H9 (cell line): ENCODE measurements at regions not wholly inside any gene's neighbourhood (a gene's known extent, or its start where the extent isn't known, plus 50 kb on each side); places are given as distances from the start of the nearest gene placed in this dataset.

Source experiments
- DNase-seq: peaks from one replicate; pipeline ENCODE4 v3.0.0-alpha.2; 2017
- H2AFZ ChIP-seq: one replicate; pipeline ENCODE4 v1.6.1; 2013; ENCODE audit warnings: mild to moderate bottlenecking, low read length, control low read depth, moderate library complexity
- H2AK5ac ChIP-seq: 2 replicates; pipeline ENCODE4 v1.6.1; 2013; ENCODE audit warnings: low read length, control low read depth, mixed read lengths; ENCODE audit not compliant: insufficient read length
- H2BK120ac ChIP-seq: one replicate; pipeline ENCODE4 v1.6.1; 2013; ENCODE audit warnings: low read depth, mild to moderate bottlenecking, low read length, control low read depth, inconsistent platforms; ENCODE audit not compliant: poor library complexity, severe bottlenecking
- H2BK12ac ChIP-seq: 2 replicates; pipeline ENCODE4 v1.6.1; 2013; ENCODE audit warnings: low read length, control low read depth, mixed read lengths, low read depth; ENCODE audit not compliant: insufficient read length
- H2BK15ac ChIP-seq: 2 replicates; pipeline ENCODE4 v1.6.1; 2013; ENCODE audit warnings: low read depth, low read length, control low read depth
- H2BK20ac ChIP-seq: one replicate; pipeline ENCODE4 v1.6.1; 2013; ENCODE audit warnings: low read depth, mild to moderate bottlenecking, low read length, control low read depth, inconsistent platforms; ENCODE audit not compliant: poor library complexity, severe bottlenecking
- H2BK5ac ChIP-seq: 2 replicates; pipeline ENCODE4 v1.6.1; 2013; ENCODE audit warnings: low read length, control low read depth, mixed read lengths; ENCODE audit not compliant: insufficient read length
- H3K14ac ChIP-seq: 2 replicates; pipeline ENCODE4 v1.6.1; 2013; ENCODE audit warnings: low read length, control low read depth; ENCODE audit not compliant: insufficient read depth
- H3K18ac ChIP-seq: 2 replicates; pipeline ENCODE4 v1.6.1; 2013; ENCODE audit warnings: low read depth, mild to moderate bottlenecking, mixed read lengths, low read length, control low read depth; ENCODE audit not compliant: insufficient read length
- H3K23ac ChIP-seq: 2 replicates; pipeline ENCODE4 v1.6.1; 2013; ENCODE audit warnings: low read length, control low read depth, mixed read lengths, low read depth; ENCODE audit not compliant: insufficient read length
- H3K23me2 ChIP-seq: 2 replicates; pipeline ENCODE4 v1.6.1; 2013; ENCODE audit warnings: low read depth, mild to moderate bottlenecking, mixed read lengths, low read length, control low read depth; ENCODE audit not compliant: insufficient read length, poor library complexity, severe bottlenecking
- H3K27ac ChIP-seq: 2 replicates; pipeline ENCODE4 v1.5.1; 2013; ENCODE audit warnings: low read length, control low read depth, mixed read lengths, low read depth; ENCODE audit not compliant: insufficient read length
- H3K27me3 ChIP-seq: 2 replicates; pipeline ENCODE4 v1.6.1; 2013; ENCODE audit warnings: low read length, control low read depth, inconsistent platforms; ENCODE audit not compliant: insufficient read depth
- H3K4ac ChIP-seq: 2 replicates; pipeline ENCODE4 v1.6.1; 2013; ENCODE audit warnings: low read depth, mild to moderate bottlenecking, control low read depth, inconsistent platforms, low read length, moderate library complexity
- H3K4me1 ChIP-seq: 2 replicates; pipeline ENCODE4 v1.6.1; 2013; ENCODE audit warnings: low read length, control low read depth, inconsistent platforms; ENCODE audit not compliant: insufficient read depth
- H3K4me2 ChIP-seq: 2 replicates; pipeline ENCODE4 v1.6.1; 2013; ENCODE audit warnings: low read length, control low read depth, mixed read lengths; ENCODE audit not compliant: insufficient read length, insufficient read depth
- H3K56ac ChIP-seq: 2 replicates; pipeline ENCODE4 v1.6.1; 2013; ENCODE audit warnings: low read depth, mild to moderate bottlenecking, mixed read lengths, low read length, control low read depth; ENCODE audit not compliant: insufficient read length
- H3K79me1 ChIP-seq: 2 replicates; pipeline ENCODE4 v1.6.1; 2013; ENCODE audit warnings: low read depth, mild to moderate bottlenecking, moderate library complexity, low read length, control low read depth, inconsistent platforms; ENCODE audit not compliant: insufficient read depth, poor library complexity, severe bottlenecking
- H3K79me2 ChIP-seq: 2 replicates; pipeline ENCODE4 v1.6.1; 2013; ENCODE audit warnings: low read length, control low read depth, inconsistent platforms; ENCODE audit not compliant: insufficient read depth
- H3K9ac ChIP-seq: 2 replicates; pipeline ENCODE4 v1.6.1; 2013; ENCODE audit warnings: low read length, control low read depth, mixed read lengths; ENCODE audit not compliant: insufficient read length; ENCODE audit errors: extremely low read depth
- H3K9me3 ChIP-seq: one replicate; pipeline ENCODE4 v1.6.1; 2013; ENCODE audit warnings: low read depth, low read length, inconsistent platforms; ENCODE audit not compliant: control insufficient read depth
- H3T11ph ChIP-seq: one replicate; pipeline ENCODE4 v1.6.1; 2013; ENCODE audit warnings: mild to moderate bottlenecking, low read length, control low read depth, inconsistent platforms
- H4K20me1 ChIP-seq: one replicate; pipeline ENCODE4 v1.6.1; 2013; ENCODE audit not compliant: control insufficient read depth, insufficient read length, insufficient read depth
- H4K5ac ChIP-seq: 2 replicates; pipeline ENCODE4 v1.6.1; 2013; ENCODE audit warnings: low read depth, mild to moderate bottlenecking, mixed read lengths, low read length, control low read depth; ENCODE audit not compliant: insufficient read length
- H4K8ac ChIP-seq: replicated peaks from 2 replicates; pipeline ENCODE4 v1.6.1; 2013; ENCODE audit warnings: low read length, control low read depth, mixed read lengths, low read depth; ENCODE audit not compliant: insufficient read length
- H4K91ac ChIP-seq: 2 replicates; pipeline ENCODE4 v1.6.1; 2013; ENCODE audit warnings: low read depth, mild to moderate bottlenecking, moderate library complexity, mixed read lengths, low read length, control low read depth; ENCODE audit not compliant: insufficient read length
- H3K27ac Mint-ChIP-seq, 3 experiments: 2 replicates in 2 of 3; 3 replicates in 1 of 3; pipeline ENCODE4 v1.8.0; 2020 to 2021; ENCODE audit warnings: mixed read lengths in 3 of 3, mild to moderate bottlenecking in 1 of 3, moderate library complexity in 1 of 3
- H3K27me3 Mint-ChIP-seq: 2 replicates; pipeline ENCODE4 v1.8.0; 2021; ENCODE audit warnings: low read depth, mild to moderate bottlenecking, moderate library complexity, mixed read lengths
- H3K36me3 Mint-ChIP-seq, 3 experiments: 2 replicates in 2 of 3; 3 replicates in 1 of 3; pipeline ENCODE4 v1.8.0; 2020 to 2021; ENCODE audit warnings: low read depth in 3 of 3, mixed read lengths in 3 of 3; ENCODE audit not compliant: insufficient read depth in 1 of 3
- H3K4me1 Mint-ChIP-seq, 2 experiments: 2 replicates each; pipeline ENCODE4 v1.8.0; 2020; ENCODE audit warnings: mixed read lengths in 2 of 2
- H3K4me3 Mint-ChIP-seq, 2 experiments: 2 replicates in 1 of 2; 3 replicates in 1 of 2; pipeline ENCODE4 v1.8.0; 2020 to 2021; ENCODE audit warnings: mild to moderate bottlenecking in 2 of 2, mixed read lengths in 2 of 2, moderate library complexity in 1 of 2
- H3K9me3 Mint-ChIP-seq, 2 experiments: 2 replicates in 1 of 2; 3 replicates in 1 of 2; pipeline ENCODE4 v1.8.0; 2020; ENCODE audit warnings: mild to moderate bottlenecking in 2 of 2, mixed read lengths in 2 of 2, moderate library complexity in 1 of 2
- WGBS: extraction: QIAGEN DNeasy Blood & Tissue Kit; methylation state at CpG from one replicate; pipeline ENCODE4 v1.1.7; 2013; ENCODE audit warnings: missing lambda C conversion rate, low lambda C conversion rate, mixed read lengths; ENCODE audit not compliant: insufficient read length; ENCODE audit errors: extremely low coverage; 5-methylcytosine and 5-hydroxymethylcytosine counted together
- TF ChIP-seq, protein P1 (sequence below): fragments of 200-600 bp; sonication (generic); conservative IDR thresholded peaks from 3 replicates; pipeline ENCODE4 v1.8.0; 2021; ENCODE audit warnings: antibody characterized with exemption, mild to moderate bottlenecking

DNA sequence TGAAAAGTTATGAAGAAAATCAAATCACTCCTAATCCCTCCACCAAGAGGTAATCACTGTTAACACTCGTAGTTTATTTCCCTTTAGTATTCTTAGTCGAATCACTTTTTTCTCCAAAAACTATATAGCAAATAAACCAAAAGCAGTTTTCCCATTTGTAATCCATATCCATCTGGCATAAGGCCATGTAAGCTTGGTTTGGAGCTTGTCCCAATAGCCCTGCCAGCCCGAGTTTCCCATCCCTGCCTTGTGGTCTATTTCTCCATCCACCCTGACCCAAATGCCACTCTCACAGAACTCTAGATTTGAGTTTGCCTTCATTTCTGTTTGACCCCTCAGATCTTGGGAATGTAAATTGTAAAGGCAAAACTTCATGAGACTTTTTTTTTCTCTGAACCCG is 71.8 kb upstream of the DSP start:
- H4K20me1 ChIP-seq = no peaks in the 10 kb centered on the region
- no peak overlapping the region for H3K56ac ChIP-seq
- Mint-ChIP-seq H3K4me3 (no peak overlapping the region; a peak in 1 of 5 replicates), H3K27ac (no peak overlapping the region), H3K36me3 (no peaks in the 10 kb centered on the region), H3K9me3 (no peaks in the 10 kb centered on the region), H3K4me1 (peaks cover 4 to 6% of the 10 kb centered on the region in 2 experiments; a peak in 2 of 4 replicates), H3K27me3 (no peaks in the 10 kb centered on the region)
- H3K23ac ChIP-seq = no peak overlapping the region
- no peak overlapping the region for H3T11ph ChIP-seq
- H3K79me2 ChIP-seq = no peaks in the 10 kb centered on the region
- H3K14ac ChIP-seq = no peak overlapping the region
- H2BK12ac ChIP-seq = no peak overlapping the region
- H3K4me1 ChIP-seq = no peaks in the 10 kb centered on the region
- H3K4me2 ChIP-seq = no peak overlapping the region
- no peaks in the 10 kb centered on the region for H3K79me1 ChIP-seq
- no peak overlapping the region for H4K5ac ChIP-seq
- H4K91ac ChIP-seq = no peak overlapping the region
- H2BK5ac ChIP-seq = no peak overlapping the region
- no peak overlapping the region for H3K27ac ChIP-seq
- no CpG with 5 or more reads among the region's 4 CpGs for WGBS
- no peaks in the 10 kb centered on the region for H3K27me3 ChIP-seq
- no peaks in the 10 kb centered on the region for H3K9me3 ChIP-seq
- H3K4ac ChIP-seq = no peak overlapping the region
- TF ChIP-seq, protein P1, sequence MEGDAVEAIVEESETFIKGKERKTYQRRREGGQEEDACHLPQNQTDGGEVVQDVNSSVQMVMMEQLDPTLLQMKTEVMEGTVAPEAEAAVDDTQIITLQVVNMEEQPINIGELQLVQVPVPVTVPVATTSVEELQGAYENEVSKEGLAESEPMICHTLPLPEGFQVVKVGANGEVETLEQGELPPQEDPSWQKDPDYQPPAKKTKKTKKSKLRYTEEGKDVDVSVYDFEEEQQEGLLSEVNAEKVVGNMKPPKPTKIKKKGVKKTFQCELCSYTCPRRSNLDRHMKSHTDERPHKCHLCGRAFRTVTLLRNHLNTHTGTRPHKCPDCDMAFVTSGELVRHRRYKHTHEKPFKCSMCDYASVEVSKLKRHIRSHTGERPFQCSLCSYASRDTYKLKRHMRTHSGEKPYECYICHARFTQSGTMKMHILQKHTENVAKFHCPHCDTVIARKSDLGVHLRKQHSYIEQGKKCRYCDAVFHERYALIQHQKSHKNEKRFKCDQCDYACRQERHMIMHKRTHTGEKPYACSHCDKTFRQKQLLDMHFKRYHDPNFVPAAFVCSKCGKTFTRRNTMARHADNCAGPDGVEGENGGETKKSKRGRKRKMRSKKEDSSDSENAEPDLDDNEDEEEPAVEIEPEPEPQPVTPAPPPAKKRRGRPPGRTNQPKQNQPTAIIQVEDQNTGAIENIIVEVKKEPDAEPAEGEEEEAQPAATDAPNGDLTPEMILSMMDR = no peak
- no peaks in the 10 kb centered on the region for H3K23me2 ChIP-seq
- no peak overlapping the region for H2AK5ac ChIP-seq
- no peak overlapping the region for H3K18ac ChIP-seq
- no peak overlapping the region for H2BK120ac ChIP-seq
- no peak overlapping the region for H2BK15ac ChIP-seq
- H2BK20ac ChIP-seq = no peak overlapping the region
- no peak overlapping the region for H2AFZ ChIP-seq
- H3K9ac ChIP-seq = no peak overlapping the region
- H4K8ac ChIP-seq = no peak overlapping the region
- no peak for DNase-seq
